ENCODE measurements at regions not wholly inside any gene's neighbourhood (a gene's known extent, or its start where the extent isn't known, plus 50 kb on each side); places are given as distances from the start of the nearest gene placed in this dataset.

DNA sequence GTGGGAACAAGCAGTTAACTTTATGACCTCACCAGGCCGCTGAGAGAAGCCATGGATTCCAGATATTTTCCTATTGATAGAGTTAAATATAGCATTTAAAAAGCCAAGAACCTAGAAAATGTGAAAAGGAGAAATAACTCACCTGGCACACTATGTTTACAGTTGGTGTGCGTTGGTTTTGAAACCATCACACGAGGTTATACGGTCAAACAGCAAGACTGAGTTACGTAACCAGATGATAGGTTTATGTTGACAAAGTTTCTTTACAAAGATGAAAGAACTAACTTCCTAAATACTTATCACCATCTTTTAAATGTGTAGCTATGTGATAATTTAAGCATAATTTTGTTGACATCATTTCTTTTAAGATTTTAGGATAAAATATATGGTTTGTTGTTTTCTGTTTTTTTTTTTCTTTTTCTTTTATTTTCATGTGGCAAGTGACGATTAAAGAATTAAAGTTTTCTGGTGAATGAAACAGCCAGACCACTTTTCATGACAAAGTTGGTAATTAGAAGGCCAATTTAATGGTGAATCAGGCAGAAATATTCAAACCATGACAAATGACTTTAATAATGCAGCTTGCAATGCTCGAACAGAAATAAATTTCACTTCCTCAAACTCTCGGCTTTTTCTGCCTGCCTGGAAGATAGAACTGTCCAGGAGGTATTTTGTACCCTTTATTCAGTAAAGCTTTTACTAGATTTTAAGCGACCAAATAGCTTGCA is 339.1 kb upstream of the OBI1 start:
- Histone ChIP-seq H3K9me3 (ENCODE audit: control insufficient read depth, insufficient read depth, low read length) (no peaks in the 10 kb centered on the region), H3K27ac (ENCODE audit: low read depth, low read length) (no peak overlapping the region), H3K79me2 (ENCODE audit: control insufficient read depth, low read length) (no peaks in the 10 kb centered on the region), H3K27me3 (ENCODE audit: control insufficient read depth, low read length) (peaks cover 3% of the 10 kb centered on the region; the same call in 1 of the 2 replicates), H3K4me3 (ENCODE audit: low read length) (no peak overlapping the region), H3K9me2 (replicated peaks; ENCODE audit: control insufficient read depth, low read length) (no peaks in the 10 kb centered on the region), H3K4me1 (ENCODE audit: control insufficient read depth, low read length) (peaks cover 10% of the 10 kb centered on the region), H3K36me3 (ENCODE audit: control insufficient read depth, low read length) (no peaks in the 10 kb centered on the region), H3F3A (ENCODE audit: control insufficient read depth, insufficient read depth) (peaks cover 3% of the 10 kb centered on the region; the same call in 1 of the 2 replicates), H4K20me1 (ENCODE audit: control insufficient read depth, insufficient read depth, low read depth, low read length) (no peaks in the 10 kb centered on the region), H3K4me2 (ENCODE audit: low read length) (no peak overlapping the region)
- TF ChIP-seq, protein P1, sequence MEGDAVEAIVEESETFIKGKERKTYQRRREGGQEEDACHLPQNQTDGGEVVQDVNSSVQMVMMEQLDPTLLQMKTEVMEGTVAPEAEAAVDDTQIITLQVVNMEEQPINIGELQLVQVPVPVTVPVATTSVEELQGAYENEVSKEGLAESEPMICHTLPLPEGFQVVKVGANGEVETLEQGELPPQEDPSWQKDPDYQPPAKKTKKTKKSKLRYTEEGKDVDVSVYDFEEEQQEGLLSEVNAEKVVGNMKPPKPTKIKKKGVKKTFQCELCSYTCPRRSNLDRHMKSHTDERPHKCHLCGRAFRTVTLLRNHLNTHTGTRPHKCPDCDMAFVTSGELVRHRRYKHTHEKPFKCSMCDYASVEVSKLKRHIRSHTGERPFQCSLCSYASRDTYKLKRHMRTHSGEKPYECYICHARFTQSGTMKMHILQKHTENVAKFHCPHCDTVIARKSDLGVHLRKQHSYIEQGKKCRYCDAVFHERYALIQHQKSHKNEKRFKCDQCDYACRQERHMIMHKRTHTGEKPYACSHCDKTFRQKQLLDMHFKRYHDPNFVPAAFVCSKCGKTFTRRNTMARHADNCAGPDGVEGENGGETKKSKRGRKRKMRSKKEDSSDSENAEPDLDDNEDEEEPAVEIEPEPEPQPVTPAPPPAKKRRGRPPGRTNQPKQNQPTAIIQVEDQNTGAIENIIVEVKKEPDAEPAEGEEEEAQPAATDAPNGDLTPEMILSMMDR (IDR thresholded peaks at IDR 0.05; ENCODE audit: low read depth, low read length, poor library complexity, severe bottlenecking) = no peak
- no peak for TF ChIP-seq EZH2phosphoT487 (IDR thresholded peaks at IDR 0.05; ENCODE audit: borderline replicate concordance, low read length)

DNA sequence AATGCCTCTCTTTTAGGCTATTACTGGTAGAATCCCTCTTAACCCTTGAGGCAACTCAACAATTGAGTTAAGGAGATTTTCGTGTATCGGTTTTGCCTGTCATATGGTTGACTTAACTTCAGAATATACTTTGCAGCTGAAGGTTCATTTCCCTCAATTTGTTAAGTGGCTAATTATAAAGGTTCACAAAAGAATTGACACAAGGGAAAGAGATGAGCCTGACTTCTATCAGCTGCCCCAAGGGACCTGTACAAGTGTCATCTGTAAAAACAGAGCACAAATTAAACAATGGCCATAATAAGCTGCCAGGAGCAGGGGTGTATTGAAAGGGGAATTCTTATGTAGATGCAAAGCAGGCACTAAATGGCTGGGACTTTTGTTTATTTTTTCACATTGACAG is 334.8 kb upstream of the OBI1 start:
- Histone ChIP-seq H3K4me2 (ENCODE audit: low read length) (no peak overlapping the region), H3K27me3 (ENCODE audit: control insufficient read depth, low read length) (peaks cover 3% of the 10 kb centered on the region; the same call in 1 of the 2 replicates), H3K36me3 (ENCODE audit: control insufficient read depth, low read length) (no peaks in the 10 kb centered on the region), H3K4me1 (ENCODE audit: control insufficient read depth, low read length) (peaks cover 8% of the 10 kb centered on the region), H3K79me2 (ENCODE audit: control insufficient read depth, low read length) (no peaks in the 10 kb centered on the region), H3K9me3 (ENCODE audit: control insufficient read depth, insufficient read depth, low read length) (no peaks in the 10 kb centered on the region), H3K9me2 (replicated peaks; ENCODE audit: control insufficient read depth, low read length) (no peaks in the 10 kb centered on the region), H3K27ac (ENCODE audit: low read depth, low read length) (no peak overlapping the region), H3K4me3 (ENCODE audit: low read length) (no peak overlapping the region), H3F3A (ENCODE audit: control insufficient read depth, insufficient read depth) (peaks cover 3% of the 10 kb centered on the region; the same call in 1 of the 2 replicates), H4K20me1 (ENCODE audit: control insufficient read depth, insufficient read depth, low read depth, low read length) (no peaks in the 10 kb centered on the region)
- TF ChIP-seq, protein P1 (IDR thresholded peaks at IDR 0.05; ENCODE audit: low read depth, low read length, poor library complexity, severe bottlenecking) = no peak
- TF ChIP-seq EZH2phosphoT487 (IDR thresholded peaks at IDR 0.05; ENCODE audit: borderline replicate concordance, low read length) = no peak

DNA sequence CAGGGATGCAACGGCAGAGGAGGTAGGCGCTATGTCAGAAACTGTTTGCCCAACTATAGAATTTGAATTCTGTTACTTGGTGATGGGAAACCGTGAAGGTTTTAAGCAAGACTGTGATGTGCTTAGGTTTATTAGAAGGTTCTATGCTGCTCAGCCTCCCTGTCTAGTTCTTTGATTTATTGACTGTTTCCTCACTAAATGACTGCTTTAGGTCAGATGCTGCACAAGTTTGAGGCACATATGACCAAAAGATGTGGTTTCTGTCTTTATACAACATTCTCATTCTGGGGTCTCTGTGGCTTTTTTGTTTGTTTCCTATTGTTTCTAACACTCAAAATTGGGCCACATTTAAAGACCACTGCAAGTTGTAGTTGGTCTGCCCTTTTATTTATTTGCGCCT is 323.0 kb upstream of the OBI1 start:
- no peaks in the 10 kb centered on the region for H3K4me1 ChIP-seq (ENCODE audit: control insufficient read depth, low read length)
- H3K4me3 ChIP-seq (ENCODE audit: low read length) = no peak overlapping the region
- H3K9me3 ChIP-seq (ENCODE audit: control insufficient read depth, insufficient read depth, low read length) = no peaks in the 10 kb centered on the region
- no peaks in the 10 kb centered on the region for H3K9me2 ChIP-seq (replicated peaks; ENCODE audit: control insufficient read depth, low read length)
- H3K27me3 ChIP-seq (ENCODE audit: control insufficient read depth, low read length) = 0 out of 2 replicates have a peak, but pooled peaks cover 2% of the 10 kb centered on the region
- no peaks in the 10 kb centered on the region for H3F3A ChIP-seq (ENCODE audit: control insufficient read depth, insufficient read depth)
- H3K27ac ChIP-seq (ENCODE audit: low read depth, low read length) = no peak overlapping the region
- H3K79me2 ChIP-seq (ENCODE audit: control insufficient read depth, low read length) = no peaks in the 10 kb centered on the region
- H3K4me2 ChIP-seq (ENCODE audit: low read length) = no peak overlapping the region
- TF ChIP-seq, protein P1 (IDR thresholded peaks at IDR 0.05; ENCODE audit: low read depth, low read length, poor library complexity, severe bottlenecking) = no peak
- no peaks in the 10 kb centered on the region for H4K20me1 ChIP-seq (ENCODE audit: control insufficient read depth, insufficient read depth, low read depth, low read length)
- no peaks in the 10 kb centered on the region for H3K36me3 ChIP-seq (ENCODE audit: control insufficient read depth, low read length)
